NT2/D1 (cell line): ENCODE measurements at regions not wholly inside any gene's neighbourhood (a gene's known extent, or its start where the extent isn't known, plus 50 kb on each side); places are given as distances from the start of the nearest gene placed in this dataset.

Experiments
- YY1 ChIP-seq: IDR thresholded peaks from 2 replicates; pipeline ENCODE4 v1.6.1; 2011; ENCODE audit not compliant: insufficient read length, insufficient read depth
- ZNF274 ChIP-seq: IDR thresholded peaks from 2 replicates; pipeline ENCODE4 v1.6.1; 2011; ENCODE audit warnings: mild to moderate bottlenecking, low read depth, low read length

DNA sequence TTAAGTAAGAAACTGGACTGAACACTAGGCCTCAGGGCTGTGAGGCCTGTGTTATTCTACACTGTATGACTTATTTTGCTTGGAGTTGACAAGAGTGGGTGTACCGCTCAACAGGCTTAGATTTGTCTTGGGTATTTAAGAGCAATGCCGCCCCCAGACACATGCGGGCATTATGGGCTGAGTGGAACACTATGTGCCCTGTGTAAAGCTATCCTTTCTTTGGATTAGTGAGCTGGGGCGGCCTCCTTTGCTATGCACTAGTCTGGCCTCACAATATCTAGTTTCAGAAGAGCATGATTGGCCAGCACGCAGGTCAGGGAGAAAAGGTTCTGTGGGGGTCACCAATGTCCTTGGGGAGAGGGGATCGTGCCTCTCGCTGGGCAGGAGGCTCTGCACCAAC lies 206.3 kb upstream of the GDNF start:
- TF ChIP-seq YY1 (no peak), ZNF274 (no peak)
